Testis (tissue), 2 donors: ENCODE measurements at regions not wholly inside any gene's neighbourhood (a gene's known extent, or its start where the extent isn't known, plus 50 kb on each side); places are given as distances from the start of the nearest gene placed in this dataset.

Experiments used
- DNase-seq: peaks from one replicate; pipeline ENCODE4 v3.0.0-alpha.2; 2019
- H3K27ac ChIP-seq, 2 donors: fragments of 200-600 bp; sonication (generic); one replicate each; pipeline ENCODE4 v1.5.1; 2019
- H3K27me3 ChIP-seq: fragments of 200-600 bp; sonication (generic); one replicate; pipeline ENCODE4 v1.5.1; 2019
- H3K36me3 ChIP-seq: fragments of 200-600 bp; sonication (generic); one replicate; pipeline ENCODE4 v1.5.1; 2017; ENCODE audit warnings: low read depth; ENCODE audit errors: missing control alignments
- H3K4me1 ChIP-seq: fragments of 200-600 bp; sonication (generic); one replicate; pipeline ENCODE4 v1.5.1; 2019
- H3K4me3 ChIP-seq, 2 donors: fragments of 200-600 bp; sonication (generic); one replicate each; pipeline ENCODE4 v1.5.1; 2017 to 2019
- H3K9me3 ChIP-seq: fragments of 200-600 bp; sonication (generic); one replicate; pipeline ENCODE4 v1.5.1; 2017
- CTCF ChIP-seq, 3 experiments: fragments of 450-650 bp in 2 of 3; fragments of 200-600 bp in 1 of 3; sonication (generic) in 1 of 3; IDR thresholded peaks; one replicate each; pipeline ENCODE4 v1.5.1; 2016 to 2019; ENCODE audit warnings: antibody characterized with exemption in 3 of 3, mild to moderate bottlenecking in 2 of 3, moderate library complexity in 1 of 3
- POLR2A ChIP-seq: fragments of 450-650 bp; IDR thresholded peaks from one replicate; pipeline ENCODE4 v1.6.1; 2017; ENCODE audit warnings: antibody characterized with exemption, mild to moderate bottlenecking, moderate library complexity
- WGBS, 2 donors: methylation state at CpG; one replicate each; pipeline ENCODE4 v1.1.5; 2018; 5-methylcytosine and 5-hydroxymethylcytosine counted together
- intact Hi-C: fragments of 100-400 bp; cut with DNase I; formaldehyde crosslinking; loops from one replicate; pipeline ENCODE4 v1.15.1; 2023; ENCODE audit warnings: low total_unique reads

GRCh38 chr13:89270736-89271135, 1599.6 kb downstream of the SLITRK5 start:
- no peak for DNase-seq
- intact Hi-C loops, result no loop called here

GRCh38 chr13:89279374-89279773, 1608.2 kb downstream of the SLITRK5 start:
- Histone ChIP-seq H3K27ac (no peak overlapping the region), H3K36me3 (no peaks in the 10 kb centered on the region), H3K4me3 (no peak overlapping the region), H3K27me3 (no peaks in the 10 kb centered on the region), H3K4me1 (no peaks in the 10 kb centered on the region), H3K9me3 (no peaks in the 10 kb centered on the region)
- TF ChIP-seq POLR2A (no peak), CTCF (IDR thresholded peaks at IDR 0.05) (no peak)
- intact Hi-C loops, result no loop called here
- DNase-seq, result no peak
- 72 to 80% methylated on average over 5 of the region's 5 CpGs for WGBS, 2 donors

More at GRCh38 chr13:89270736-89271135, 1599.6 kb downstream of the SLITRK5 start:
- H3K4me3 ChIP-seq, result no peak overlapping the region
- H3K27ac ChIP-seq, result no peak overlapping the region
- H3K4me1 ChIP-seq, result no peaks in the 10 kb centered on the region
- H3K36me3 ChIP-seq, result no peaks in the 10 kb centered on the region
- H3K9me3 ChIP-seq, result no peaks in the 10 kb centered on the region
- no peaks in the 10 kb centered on the region for H3K27me3 ChIP-seq
- TF ChIP-seq POLR2A (no peak), CTCF (IDR thresholded peaks at IDR 0.05) (no peak)
- 43 to 50% methylated on average over 3 of the region's 3 CpGs for WGBS, 2 donors

GRCh38 chr13:89281331-89281730, 1610.2 kb downstream of the SLITRK5 start:
- no peak for DNase-seq
- Histone ChIP-seq H3K27me3 (no peaks in the 10 kb centered on the region), H3K36me3 (no peaks in the 10 kb centered on the region), H3K4me3 (no peak overlapping the region), H3K4me1 (no peaks in the 10 kb centered on the region), H3K27ac (no peak overlapping the region), H3K9me3 (no peaks in the 10 kb centered on the region)
- 90 to 94% methylated on average over 3 of the region's 3 CpGs for WGBS, 2 donors
- TF ChIP-seq POLR2A (no peak), CTCF (IDR thresholded peaks at IDR 0.05) (no peak)
- intact Hi-C loops, result no loop called here

- TF ChIP-seq CTCF (IDR thresholded peaks at IDR 0.05) (no peak), POLR2A (no peak)
- Histone ChIP-seq H3K27me3 (no peaks in the 10 kb centered on the region), H3K36me3 (no peaks in the 10 kb centered on the region), H3K4me3 (no peak overlapping the region), H3K4me1 (no peaks in the 10 kb centered on the region), H3K27ac (no peak overlapping the region), H3K9me3 (no peaks in the 10 kb centered on the region)
- WGBS, 2 donors, result 93 to 95% methylated on average over 1 of the region's 1 CpG
- intact Hi-C loops, result no loop called here
- no peak for DNase-seq
Measured at GRCh38 chr13:89282241-89282640, 1611.1 kb downstream of the SLITRK5 start.

GRCh38 chr13:89287381-89287780, 1616.2 kb downstream of the SLITRK5 start:
- no peak for DNase-seq
- no peak overlapping the region for H3K4me3 ChIP-seq
- H3K4me1 ChIP-seq, result no peaks in the 10 kb centered on the region
- H3K9me3 ChIP-seq, result no peaks in the 10 kb centered on the region
- WGBS, 2 donors, result 45 to 59% methylated on average over 4 to 6 of the region's 6 CpGs
- intact Hi-C loops, result no loop called here
- H3K27me3 ChIP-seq, result no peaks in the 10 kb centered on the region
- TF ChIP-seq CTCF (IDR thresholded peaks at IDR 0.05) (no peak), POLR2A (no peak)
- no peaks in the 10 kb centered on the region for H3K36me3 ChIP-seq
- no peak overlapping the region for H3K27ac ChIP-seq
